Upper lobe of left lung (tissue), 4 donors: ENCODE measurements at regions not wholly inside any gene's neighbourhood (a gene's known extent, or its start where the extent isn't known, plus 50 kb on each side); places are given as distances from the start of the nearest gene placed in this dataset.

Experiments
- POLR2A ChIP-seq, 4 donors: fragments of 450-650 bp; IDR thresholded peaks; one replicate each; pipeline ENCODE4 v1.5.1; 2016 to 2017; ENCODE audit warnings: antibody characterized with exemption in 4 of 4, mild to moderate bottlenecking in 2 of 4
- TF ChIP-seq, protein P1 (sequence below), 6 experiments: fragments of 450-650 bp in 4 of 6; fragments of 200-600 bp in 2 of 6; sonication (generic) in 2 of 6; IDR thresholded peaks; one replicate each; pipeline ENCODE4 v1.5.1; 2016 to 2019; ENCODE audit warnings: antibody characterized with exemption in 6 of 6

DNA sequence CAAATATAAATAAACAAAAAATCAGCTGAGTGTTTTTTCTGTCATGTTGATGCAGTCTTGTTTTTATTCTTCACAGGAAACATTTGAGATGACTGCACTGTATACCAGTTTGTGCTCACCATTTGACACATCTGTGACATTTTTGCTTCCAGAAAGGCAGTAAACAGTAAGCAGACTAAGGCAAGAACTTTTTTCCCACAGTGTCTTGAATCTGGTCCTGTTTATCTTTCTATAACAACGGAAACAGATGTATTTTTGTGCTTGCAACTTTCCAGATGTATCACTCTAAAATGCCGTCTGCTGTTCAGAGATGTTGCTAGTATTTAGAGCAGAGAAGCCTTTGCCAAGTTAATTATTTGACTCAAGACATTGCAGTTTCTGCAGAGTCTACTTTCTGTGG, 105.5 kb downstream of the ZC3H11B start:
- TF ChIP-seq, protein P1, sequence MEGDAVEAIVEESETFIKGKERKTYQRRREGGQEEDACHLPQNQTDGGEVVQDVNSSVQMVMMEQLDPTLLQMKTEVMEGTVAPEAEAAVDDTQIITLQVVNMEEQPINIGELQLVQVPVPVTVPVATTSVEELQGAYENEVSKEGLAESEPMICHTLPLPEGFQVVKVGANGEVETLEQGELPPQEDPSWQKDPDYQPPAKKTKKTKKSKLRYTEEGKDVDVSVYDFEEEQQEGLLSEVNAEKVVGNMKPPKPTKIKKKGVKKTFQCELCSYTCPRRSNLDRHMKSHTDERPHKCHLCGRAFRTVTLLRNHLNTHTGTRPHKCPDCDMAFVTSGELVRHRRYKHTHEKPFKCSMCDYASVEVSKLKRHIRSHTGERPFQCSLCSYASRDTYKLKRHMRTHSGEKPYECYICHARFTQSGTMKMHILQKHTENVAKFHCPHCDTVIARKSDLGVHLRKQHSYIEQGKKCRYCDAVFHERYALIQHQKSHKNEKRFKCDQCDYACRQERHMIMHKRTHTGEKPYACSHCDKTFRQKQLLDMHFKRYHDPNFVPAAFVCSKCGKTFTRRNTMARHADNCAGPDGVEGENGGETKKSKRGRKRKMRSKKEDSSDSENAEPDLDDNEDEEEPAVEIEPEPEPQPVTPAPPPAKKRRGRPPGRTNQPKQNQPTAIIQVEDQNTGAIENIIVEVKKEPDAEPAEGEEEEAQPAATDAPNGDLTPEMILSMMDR (IDR thresholded peaks at IDR 0.05), result no peak
- no peak for TF ChIP-seq POLR2A (IDR thresholded peaks at IDR 0.05)
